ENCODE measurements at regions not wholly inside any gene's neighbourhood (a gene's known extent, or its start where the extent isn't known, plus 50 kb on each side); places are given as distances from the start of the nearest gene placed in this dataset.

- no peak for DNase-seq (ENCODE audit: insufficient read length, low spot score)
- FAIRE-seq = no peak
- no peak for TF ChIP-seq CTCF (IDR thresholded peaks at IDR 0.05; ENCODE audit: insufficient read depth, missing control alignments)
These were observed 69.0 kb upstream of the ZNF217 start for GRCh38 chr20:53662595-53662994.

GRCh38 chr20:53660947-53661381 is 67.3 kb upstream of the ZNF217 start:
- FAIRE-seq = no peak
- TF ChIP-seq CTCF (IDR thresholded peaks at IDR 0.05; ENCODE audit: insufficient read depth, missing control alignments) = no peak
- DNase-seq (ENCODE audit: insufficient read length, low spot score) = no peak

- DNase-seq (ENCODE audit: insufficient read length, low spot score) (no peak), FAIRE-seq (no peak)
- TF ChIP-seq CTCF (IDR thresholded peaks at IDR 0.05; ENCODE audit: insufficient read depth, missing control alignments) = no peak
These were observed 66.7 kb upstream of the ZNF217 start for GRCh38 chr20:53660078-53660909.

GRCh38 chr20:53658973-53659372 is 65.3 kb upstream of the ZNF217 start:
- FAIRE-seq (no peak), DNase-seq (ENCODE audit: insufficient read length, low spot score) (no peak)
- TF ChIP-seq CTCF (IDR thresholded peaks at IDR 0.05; ENCODE audit: insufficient read depth, missing control alignments) = no peak

- DNase-seq (ENCODE audit: insufficient read length, low spot score) (no peak), FAIRE-seq (no peak)
- TF ChIP-seq CTCF (IDR thresholded peaks at IDR 0.05; ENCODE audit: insufficient read depth, missing control alignments) = no peak
These were observed 64.7 kb upstream of the ZNF217 start for GRCh38 chr20:53658322-53658721.

- no peak for FAIRE-seq
- no peak for TF ChIP-seq CTCF (IDR thresholded peaks at IDR 0.05; ENCODE audit: insufficient read depth, missing control alignments)
- no peak for DNase-seq (ENCODE audit: insufficient read length, low spot score)
These were observed 64.1 kb upstream of the ZNF217 start for GRCh38 chr20:53657732-53658131.

- no peak for TF ChIP-seq CTCF (IDR thresholded peaks at IDR 0.05; ENCODE audit: insufficient read depth, missing control alignments)
- DNase-seq (ENCODE audit: insufficient read length, low spot score) = no peak
- no peak for FAIRE-seq
These were observed 63.6 kb upstream of the ZNF217 start for GRCh38 chr20:53657279-53657678.

All from D721Med (cell line).